Parathyroid adenoma (tissue), 2 donors: ENCODE measurements at regions not wholly inside any gene's neighbourhood (a gene's known extent, or its start where the extent isn't known, plus 50 kb on each side); places are given as distances from the start of the nearest gene placed in this dataset.

Experiments
- H2AFZ ChIP-seq: fragments of 300-600 bp; sonication (generic); one replicate; pipeline ENCODE4 v1.7.0; 2017; ENCODE audit warnings: antibody characterized with exemption, mild to moderate bottlenecking
- H3K27ac ChIP-seq: fragments of 300-600 bp; sonication (generic); one replicate; pipeline ENCODE4 v1.7.0; 2017
- H3K27me3 ChIP-seq: fragments of 300-600 bp; sonication (generic); one replicate; pipeline ENCODE4 v1.7.0; 2017; ENCODE audit warnings: low read length; ENCODE audit not compliant: control insufficient read depth, insufficient read depth
- H3K36me3 ChIP-seq: fragments of 300-600 bp; sonication (generic); one replicate; pipeline ENCODE4 v1.7.0; 2017; ENCODE audit warnings: low read length; ENCODE audit not compliant: control insufficient read depth, insufficient read depth
- H3K4me1 ChIP-seq: fragments of 300-600 bp; sonication (generic); one replicate; pipeline ENCODE4 v1.7.0; 2017; ENCODE audit warnings: control low read depth
- H3K4me2 ChIP-seq: fragments of 300-600 bp; sonication (generic); one replicate; pipeline ENCODE4 v1.7.0; 2017; ENCODE audit warnings: low read length
- H3K4me3 ChIP-seq: fragments of 300-600 bp; sonication (generic); one replicate; pipeline ENCODE4 v1.7.0; 2017; ENCODE audit warnings: low read depth, low read length
- H3K79me2 ChIP-seq: fragments of 300-600 bp; sonication (generic); one replicate; pipeline ENCODE4 v1.7.0; 2017; ENCODE audit warnings: control low read depth
- H3K9ac ChIP-seq: fragments of 300-600 bp; sonication (generic); one replicate; pipeline ENCODE4 v1.7.0; 2017; ENCODE audit warnings: mild to moderate bottlenecking
- H3K9me3 ChIP-seq: fragments of 300-600 bp; sonication (generic); one replicate; pipeline ENCODE4 v1.7.0; 2017; ENCODE audit warnings: low read length; ENCODE audit not compliant: control insufficient read depth
- CTCF ChIP-seq: fragments of 300-600 bp; sonication (generic); IDR thresholded peaks from one replicate; pipeline ENCODE4 v1.7.0; 2017; ENCODE audit warnings: antibody characterized with exemption, mild to moderate bottlenecking
- donor health status: primary hyperparathyroidism.

- Histone ChIP-seq H2AFZ (no peak overlapping the region), H3K4me2 (no peak overlapping the region), H3K79me2 (no peaks in the 10 kb centered on the region), H3K4me3 (no peak overlapping the region), H3K9me3 (no peaks in the 10 kb centered on the region), H3K36me3 (no peaks in the 10 kb centered on the region), H3K9ac (no peak overlapping the region), H3K4me1 (no peaks in the 10 kb centered on the region), H3K27me3 (no peaks in the 10 kb centered on the region), H3K27ac (no peak overlapping the region)
- no peak for TF ChIP-seq CTCF
Observed at GRCh38 chr5:93281980-93282772, 298.8 kb downstream of the NR2F1-AS1 start.

- H3K4me1 ChIP-seq, result no peaks in the 10 kb centered on the region
- H3K79me2 ChIP-seq, result no peaks in the 10 kb centered on the region
- no peak overlapping the region for H3K9ac ChIP-seq
- no peak overlapping the region for H3K27ac ChIP-seq
- no peaks in the 10 kb centered on the region for H3K36me3 ChIP-seq
- no peak overlapping the region for H3K4me2 ChIP-seq
- no peaks in the 10 kb centered on the region for H3K9me3 ChIP-seq
- H3K27me3 ChIP-seq, result no peaks in the 10 kb centered on the region
- no peak overlapping the region for H2AFZ ChIP-seq
- no peak overlapping the region for H3K4me3 ChIP-seq
- no peak for TF ChIP-seq CTCF
Observed at GRCh38 chr5:93280518-93280917, 300.5 kb downstream of the NR2F1-AS1 start.

- no peaks in the 10 kb centered on the region for H3K79me2 ChIP-seq
- no peaks in the 10 kb centered on the region for H3K9me3 ChIP-seq
- no peaks in the 10 kb centered on the region for H3K4me1 ChIP-seq
- H3K27ac ChIP-seq, result no peak overlapping the region
- no peaks in the 10 kb centered on the region for H3K36me3 ChIP-seq
- H3K9ac ChIP-seq, result no peak overlapping the region
- no peak overlapping the region for H3K4me3 ChIP-seq
- no peak overlapping the region for H3K4me2 ChIP-seq
- no peak overlapping the region for H2AFZ ChIP-seq
- no peaks in the 10 kb centered on the region for H3K27me3 ChIP-seq
- TF ChIP-seq CTCF, result no peak
Observed at GRCh38 chr5:93279296-93279963, 301.6 kb downstream of the NR2F1-AS1 start.

- Histone ChIP-seq H3K79me2 (no peaks in the 10 kb centered on the region), H3K27ac (no peak overlapping the region), H3K4me3 (no peak overlapping the region), H3K9ac (no peak overlapping the region), H3K9me3 (no peaks in the 10 kb centered on the region), H3K36me3 (no peaks in the 10 kb centered on the region), H3K4me2 (no peak overlapping the region), H2AFZ (no peak overlapping the region), H3K27me3 (no peaks in the 10 kb centered on the region), H3K4me1 (no peaks in the 10 kb centered on the region)
- no peak for TF ChIP-seq CTCF
Observed at GRCh38 chr5:93278896-93279295, 302.1 kb downstream of the NR2F1-AS1 start.
